HG03575 (cell line): ENCODE measurements at regions not wholly inside any gene's neighbourhood (a gene's known extent, or its start where the extent isn't known, plus 50 kb on each side); places are given as distances from the start of the nearest gene placed in this dataset.
A peak's percentile ranks its signal among the peaks of the same experiment; 100 is the strongest.
"Not testable (repeated sequence)": the region's sequence is repeated elsewhere in the genome, so short reads cannot be mapped to it uniquely, and the experiment has no call there.

Experiments
- ATAC-seq: cut with Tn5 transposase; IDR thresholded peaks from one replicate; pipeline ENCODE4 v1.9.1; 2021; ENCODE audit not compliant: unreplicated experiment, insufficient number of reproducible peaks, low FRiP score; ENCODE audit errors: extremely low read depth

- no peak for ATAC-seq
These were observed 57.8 kb downstream of the OR2B2 start for GRCh38 chr6:27854421-27854820.

DNA sequence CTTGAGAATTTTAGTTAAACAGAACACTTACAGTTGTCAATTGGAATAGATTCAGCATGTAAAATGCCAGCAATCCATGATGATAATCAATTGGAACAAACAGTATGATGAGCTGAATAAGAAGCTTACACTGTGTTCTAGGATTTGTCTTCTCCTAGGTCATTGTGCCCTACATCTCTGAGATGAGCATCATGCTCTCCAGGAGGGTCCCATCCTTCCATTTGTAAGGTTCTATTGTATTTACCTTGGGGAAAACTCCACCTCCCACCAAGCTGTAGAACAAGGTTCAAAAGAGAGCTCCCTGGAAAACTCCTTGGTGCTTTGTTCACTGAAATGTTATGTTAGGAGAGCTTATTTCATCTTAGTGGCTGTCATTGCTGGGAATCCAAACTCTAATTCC is 60.8 kb downstream of the OR2B2 start:
- ATAC-seq = no peak

DNA sequence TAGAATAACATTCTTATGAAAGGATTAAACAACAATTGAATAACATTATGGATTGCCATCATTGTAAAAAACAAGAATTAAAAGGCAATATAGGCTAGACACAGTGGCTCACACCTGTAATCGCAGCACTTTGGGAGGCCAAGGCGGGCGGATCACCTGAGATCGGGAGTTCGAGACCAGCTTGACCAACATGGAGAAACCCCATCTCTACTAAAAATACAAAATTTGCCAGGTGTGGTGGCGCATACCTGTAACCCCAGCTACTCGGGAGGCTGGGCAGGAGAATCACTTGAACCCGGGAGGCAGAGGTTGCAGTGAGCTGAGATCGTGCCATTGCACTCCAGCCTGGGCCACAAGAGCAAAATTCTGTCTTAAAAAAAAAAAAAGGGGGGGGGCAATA is 63.2 kb downstream of the OR2B2 start:
- not testable (repeated sequence) for ATAC-seq

- no peak for ATAC-seq
These were observed 64.5 kb downstream of the OR2B2 start for GRCh38 chr6:27847706-27848105.

DNA sequence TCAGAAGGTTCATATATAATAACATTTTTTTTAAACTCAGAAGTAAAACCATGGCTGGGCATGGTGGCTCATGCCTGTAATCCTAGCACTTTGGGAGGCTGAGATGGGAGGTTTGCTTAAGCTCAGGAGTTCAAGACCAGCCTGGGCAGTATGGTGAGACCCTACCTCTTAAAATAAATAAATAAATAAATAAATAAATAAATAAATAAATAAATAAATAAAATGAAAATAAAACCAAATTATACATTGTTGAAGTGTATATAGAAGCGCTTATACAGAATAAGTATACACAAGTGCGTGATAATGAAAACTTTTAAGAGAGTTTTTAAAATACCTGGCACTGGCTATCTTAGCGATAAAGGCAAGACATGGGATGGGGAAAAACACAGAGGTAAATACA is 71.6 kb downstream of the OR2B2 start:
- no peak for ATAC-seq

GRCh38 chr6:27839626-27840475 is 72.3 kb downstream of the OR2B2 start:
- no peak for ATAC-seq

GRCh38 chr6:27838945-27839625 is 73.1 kb downstream of the OR2B2 start:
- no peak for ATAC-seq

DNA sequence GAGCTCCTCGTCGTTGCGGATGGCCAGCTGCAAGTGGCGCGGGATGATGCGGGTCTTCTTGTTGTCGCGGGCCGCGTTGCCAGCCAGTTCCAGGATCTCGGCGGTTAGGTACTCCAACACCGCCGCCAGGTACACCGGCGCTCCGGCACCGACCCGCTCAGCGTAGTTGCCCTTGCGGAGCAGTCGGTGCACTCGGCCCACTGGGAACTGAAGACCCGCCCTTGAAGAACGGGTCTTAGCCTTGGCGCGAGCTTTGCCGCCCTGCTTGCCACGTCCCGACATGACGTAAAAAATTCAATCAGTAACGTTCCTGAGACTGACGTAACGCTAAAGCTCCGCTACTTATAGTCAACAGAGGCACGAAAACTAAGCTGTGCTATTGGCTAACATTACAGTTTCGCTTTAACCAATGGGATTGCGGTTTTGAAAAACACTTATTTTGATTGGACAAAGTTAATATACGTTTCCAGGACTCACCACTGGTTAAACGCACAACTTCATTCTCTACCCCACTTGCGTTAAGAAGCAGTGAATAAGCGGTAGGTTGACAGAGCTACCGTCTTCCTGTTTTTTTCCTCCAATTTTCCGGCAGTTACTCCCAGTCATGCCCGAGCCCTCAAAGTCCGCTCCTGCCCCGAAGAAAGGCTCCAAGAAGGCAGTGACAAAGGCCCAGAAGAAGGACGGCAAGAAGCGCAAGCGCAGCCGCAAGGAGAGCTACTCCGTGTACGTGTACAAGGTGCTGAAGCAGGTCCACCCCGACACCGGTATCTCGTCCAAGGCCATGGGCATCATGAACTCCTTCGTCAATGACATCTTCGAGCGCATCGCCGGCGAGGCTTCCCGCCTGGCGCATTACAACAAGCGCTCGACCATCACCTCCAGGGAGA is 73.9 kb downstream of the OR2B2 start:
- ATAC-seq = peak; percentile 63

DNA sequence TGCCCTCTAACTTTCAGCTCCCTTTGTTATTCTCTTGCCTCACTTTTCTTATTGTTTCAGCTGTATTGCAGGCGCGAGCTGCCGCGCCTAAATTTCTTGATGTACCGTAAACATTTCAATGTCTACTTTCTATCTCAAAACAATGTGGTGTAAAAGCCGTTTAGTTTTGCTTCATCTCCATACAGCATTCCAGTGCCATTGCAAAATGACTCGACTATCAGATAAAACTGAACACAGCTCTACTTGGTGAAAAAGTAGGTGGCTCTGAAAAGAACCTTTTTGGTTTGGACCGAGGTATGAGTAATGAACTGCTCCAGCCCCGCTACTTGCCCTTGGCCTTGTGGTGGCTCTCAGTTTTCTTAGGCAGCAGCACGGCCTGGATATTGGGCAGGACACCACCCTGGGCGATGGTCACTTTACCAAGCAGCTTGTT is 74.6 kb downstream of the OR2B2 start:
- no peak for ATAC-seq

- no peak for ATAC-seq
These were observed 75.2 kb downstream of the OR2B2 start for GRCh38 chr6:27836783-27837624.

- no peak for ATAC-seq
These were observed 75.9 kb downstream of the OR2B2 start for GRCh38 chr6:27836141-27836782.

- no peak for ATAC-seq
These were observed 77.2 kb downstream of the OR2B2 start for GRCh38 chr6:27834879-27835549.

DNA sequence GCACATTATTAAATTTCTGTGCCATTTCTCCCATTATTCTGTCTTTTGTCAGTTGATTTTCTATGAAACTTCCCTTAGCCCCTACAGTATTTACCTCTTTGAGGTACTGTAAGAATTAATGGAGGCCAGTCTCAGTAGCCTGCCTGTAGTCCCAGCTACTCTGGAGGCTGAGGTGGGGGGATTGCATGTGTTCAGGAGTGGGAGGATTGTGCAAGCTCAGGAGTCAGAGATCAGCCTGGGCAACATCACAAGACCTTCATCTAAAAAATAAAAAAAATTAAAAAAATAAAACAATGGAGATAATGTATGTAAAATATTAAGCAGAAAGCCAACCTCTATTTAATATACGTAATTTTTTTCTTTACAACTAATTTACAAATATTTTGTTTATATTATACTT is 77.8 kb downstream of the OR2B2 start:
- ATAC-seq = no peak

- peak; percentile 32 for ATAC-seq
These were observed 80.6 kb downstream of the OR2B2 start for GRCh38 chr6:27831434-27832081.

- ATAC-seq = peak; percentile 26
These were observed 81.4 kb downstream of the OR2B2 start for GRCh38 chr6:27830600-27831433.

DNA sequence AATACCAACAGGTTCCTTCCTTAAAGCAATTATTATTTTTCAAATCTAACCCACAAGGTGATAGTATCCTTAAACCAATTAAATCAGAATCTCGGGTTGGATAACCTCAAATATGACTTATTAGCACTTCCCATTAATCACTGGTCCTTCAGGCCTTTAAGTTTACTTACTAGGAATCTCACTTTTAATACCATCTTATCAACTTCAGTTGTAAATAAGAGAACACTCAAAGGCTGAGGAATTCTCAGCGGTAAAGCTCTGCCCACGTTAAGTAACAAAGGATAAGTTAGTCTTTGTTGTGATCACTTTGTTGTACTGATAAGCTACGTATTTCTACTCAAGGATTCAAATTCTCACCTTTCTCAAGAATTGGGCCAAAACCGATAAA is 82.0 kb downstream of the OR2B2 start:
- no peak for ATAC-seq
